ENCODE measurements at regions not wholly inside any gene's neighbourhood (a gene's known extent, or its start where the extent isn't known, plus 50 kb on each side); places are given as distances from the start of the nearest gene placed in this dataset.

DNA sequence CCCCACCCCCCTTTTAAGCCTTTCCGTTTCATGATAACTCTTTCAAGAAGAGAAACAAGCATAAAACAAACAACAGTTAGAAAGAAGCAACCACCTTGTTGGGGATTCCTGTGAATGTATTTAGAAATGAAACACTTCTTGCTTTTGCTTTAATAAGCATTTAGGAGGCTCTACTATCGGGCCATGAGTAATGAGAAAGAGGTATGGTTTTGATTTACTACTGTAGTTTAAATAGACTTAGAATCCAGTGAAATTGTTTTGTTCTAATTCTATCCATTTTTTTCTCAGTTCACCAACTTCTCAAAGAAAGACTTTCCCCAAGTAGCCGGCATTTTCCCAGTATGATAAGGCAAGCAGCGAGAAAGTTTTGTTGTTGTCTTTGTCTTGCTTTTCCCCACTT lies 168.7 kb upstream of the HABP2 start:
- no peak for ATAC-seq
- ChIA-PET POLR2A (interaction anchor here (1.0 kb wide), 1 partner anchor 848 kb away, joined by 3 read pairs; no protein-coding TSS in a partner anchor), CTCF (interaction anchor here (1.2 to 2.7 kb wide), 9 partner anchors 80 to 910 kb away, joined by 3 to 57 read pairs (median 8); no protein-coding TSS in a partner anchor), RAD21 (ENCODE audit: low non-redundant PET in 1 of 2, low total read pairs in 2 of 2, uncharacterized antibody in 2 of 2, unreplicated experiment in 2 of 2) (interaction anchor here (0.6 to 0.9 kb wide), 2 partner anchors 65 to 425 kb away, joined by 4 to 6 read pairs; no protein-coding TSS in a partner anchor)
- H3K4me1 ChIP-seq (ENCODE audit: control insufficient read depth in 1 of 2, insufficient read depth in 2 of 2, low read length in 2 of 2): peaks cover 16 to 22% of the 10 kb centered on the region in 2 experiments
- H3K4me2 ChIP-seq (ENCODE audit: low read length): no peak overlapping the region
- H3K9me3 ChIP-seq (ENCODE audit: control insufficient read depth in 1 of 2, insufficient read depth in 1 of 2, low read depth in 1 of 2, low read length in 2 of 2): no peaks in the 10 kb centered on the region
- H3K9me2 ChIP-seq (ENCODE audit: insufficient read depth): no peaks in the 10 kb centered on the region
- no peak overlapping the region for H3K4me3 ChIP-seq (replicated peaks in 1 of 2; ENCODE audit: low read depth in 1 of 2, low read length in 2 of 2)
- H3K27ac ChIP-seq (ENCODE audit: low read depth, low read length): no peak overlapping the region
- DNase-seq (ENCODE audit: low read depth, low spot score): no peak
- no peaks in the 10 kb centered on the region for H3K36me3 ChIP-seq (ENCODE audit: control insufficient read depth in 1 of 2, insufficient read depth in 2 of 2, low read length in 2 of 2)
- intact Hi-C loops (cut with micrococcal nuclease): loop anchor here (2.0 to 10.0 kb wide), 6 partner anchors 239 to 939 kb away; partner anchors contain the start of genes TCF7L2, VTI1A and ZDHHC6
- no peaks in the 10 kb centered on the region for H4K20me1 ChIP-seq (ENCODE audit: insufficient read depth)
- TF ChIP-seq POLR2A (IDR thresholded peaks at IDR 0.05; ENCODE audit: borderline replicate concordance, extremely low read depth, insufficient read depth, insufficient read length) (no peak), SP1 (IDR thresholded peaks at IDR 0.05; ENCODE audit: low read depth) (no peak), ZNF274 (IDR thresholded peaks at IDR 0.05; ENCODE audit: low read depth, low read length) (no peak)
- BruUV-seq (replicated peaks): no TSS peak
- no peaks in the 10 kb centered on the region; the same call in 1 of the 2 replicates for H3K27me3 ChIP-seq (ENCODE audit: insufficient read depth, low read length)
- H2AFZ ChIP-seq (ENCODE audit: low read depth, low read length, poor library complexity, severe bottlenecking): no peak overlapping the region
- H3K79me2 ChIP-seq (ENCODE audit: insufficient read depth, low read length): no peaks in the 10 kb centered on the region
- no peak overlapping the region for H3K9ac ChIP-seq (ENCODE audit: low read length)

DNA sequence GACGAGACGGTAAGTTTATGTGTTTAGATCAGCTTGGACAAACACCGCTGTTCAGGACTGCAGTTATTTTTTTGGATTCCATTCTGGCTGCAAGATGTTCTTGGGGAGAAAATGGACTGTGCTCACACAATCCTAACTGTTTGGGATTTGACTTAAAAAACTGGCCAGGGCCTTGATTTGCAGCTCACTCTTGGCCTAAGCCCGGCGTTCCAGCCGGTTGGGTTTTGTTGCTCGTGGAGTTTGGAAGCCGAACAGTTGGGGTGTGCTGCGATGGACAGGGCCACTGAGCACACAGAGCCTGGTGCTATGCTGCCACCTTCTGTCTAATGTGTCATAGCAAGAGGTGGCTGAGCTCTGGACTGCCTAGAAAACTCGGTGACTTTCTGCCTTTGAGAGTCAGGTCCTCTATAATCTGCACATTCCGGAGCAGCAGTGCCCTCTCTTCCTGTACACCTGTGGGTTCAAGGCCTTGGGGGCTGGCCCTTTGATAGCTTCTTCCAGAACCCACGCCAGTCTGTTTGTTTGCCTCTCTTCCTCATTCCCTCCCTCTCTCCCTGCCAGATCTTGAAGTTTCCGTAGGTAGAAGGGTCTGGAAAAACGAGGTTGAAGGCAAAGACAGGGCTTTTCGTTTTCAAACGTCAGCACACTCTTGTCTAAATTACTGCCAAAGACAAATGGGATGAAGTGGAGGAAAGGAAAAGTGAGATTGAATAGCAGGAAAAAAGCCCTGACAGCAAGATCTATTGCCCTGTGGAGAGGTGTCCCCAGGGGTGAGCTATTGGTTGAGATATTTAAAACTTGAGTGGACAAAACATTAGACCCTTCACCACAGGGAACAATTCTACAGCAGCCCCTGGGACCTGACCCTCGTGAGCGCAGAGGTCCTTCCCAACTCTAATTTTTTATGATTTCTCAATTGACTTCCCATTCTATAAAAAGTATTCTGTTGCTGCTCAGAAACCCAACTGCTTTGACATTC lies 167.5 kb upstream of the HABP2 start:
- RAD21 ChIA-PET (ENCODE audit: low non-redundant PET in 1 of 2, low total read pairs in 2 of 2, uncharacterized antibody in 2 of 2, unreplicated experiment in 2 of 2): interaction anchor here (0.6 to 1.7 kb wide), 9 partner anchors 169 to 909 kb away, joined by 3 to 12 read pairs (median 4); no protein-coding TSS in a partner anchor
- CTCF ChIA-PET: interaction anchor here (0.6 to 2.7 kb wide), 36 partner anchors 9 to 950 kb away, joined by 3 to 57 read pairs (median 4); no protein-coding TSS in a partner anchor
- H3K4me1 ChIP-seq (ENCODE audit: control insufficient read depth in 1 of 2, insufficient read depth in 2 of 2, low read length in 2 of 2): peaks cover 16 to 22% of the 10 kb centered on the region in 2 experiments
- H3K36me3 ChIP-seq (ENCODE audit: control insufficient read depth in 1 of 2, insufficient read depth in 2 of 2, low read length in 2 of 2): no peaks in the 10 kb centered on the region
- no peak overlapping the region for H3K9ac ChIP-seq (ENCODE audit: low read length)
- H3K9me2 ChIP-seq (ENCODE audit: insufficient read depth): no peaks in the 10 kb centered on the region
- H4K20me1 ChIP-seq (ENCODE audit: insufficient read depth): no peaks in the 10 kb centered on the region
- H3K9me3 ChIP-seq (ENCODE audit: control insufficient read depth in 1 of 2, insufficient read depth in 1 of 2, low read depth in 1 of 2, low read length in 2 of 2): no peaks in the 10 kb centered on the region
- H3K27ac ChIP-seq (ENCODE audit: low read depth, low read length): no peak overlapping the region
- BruUV-seq (replicated peaks): no TSS peak
- peaks cover 3% of the 10 kb centered on the region; the same call in 1 of the 2 replicates for H3K27me3 ChIP-seq (ENCODE audit: insufficient read depth, low read length)
- POLR2A ChIA-PET: interaction anchor here (0.9 to 1.0 kb wide), 2 partner anchors 169 to 849 kb away, joined by 3 read pairs; no protein-coding TSS in a partner anchor
- intact Hi-C loops (cut with micrococcal nuclease): loop anchor here (1.0 to 10.0 kb wide), 11 partner anchors 137 to 941 kb away; partner anchors contain the start of genes TCF7L2, VTI1A and ZDHHC6
- H3K4me3 ChIP-seq (replicated peaks in 1 of 2; ENCODE audit: low read depth in 1 of 2, low read length in 2 of 2): no peak overlapping the region
- ATAC-seq (peak; percentile 99), DNase-seq (ENCODE audit: low read depth, low spot score) (peak; percentile 85)
- peak overlapping the region; percentile 79 for H2AFZ ChIP-seq (ENCODE audit: low read depth, low read length, poor library complexity, severe bottlenecking)
- no peaks in the 10 kb centered on the region for H3K79me2 ChIP-seq (ENCODE audit: insufficient read depth, low read length)
- H3K4me2 ChIP-seq (ENCODE audit: low read length): peak overlapping the region; percentile 55
- TF ChIP-seq CBX3 (IDR thresholded peaks at IDR 0.05; ENCODE audit: low read depth) (no peak; the same call in 1 of the 2 replicates), EGR1 (IDR thresholded peaks at IDR 0.05; ENCODE audit: low read depth) (no peak), TCF7L2 (IDR thresholded peaks at IDR 0.05; ENCODE audit: borderline replicate concordance, extremely low read depth, insufficient read depth, insufficient read length) (no peak), SRF (IDR thresholded peaks at IDR 0.05; ENCODE audit: low read depth) (no peak), JUND (IDR thresholded peaks at IDR 0.05) (no peak), SIN3A (IDR thresholded peaks at IDR 0.05; ENCODE audit: low read depth) (no peak), RAD21 (IDR thresholded peaks at IDR 0.05; ENCODE audit: low read depth) (peak; percentile 100), ELF1 (IDR thresholded peaks at IDR 0.05; ENCODE audit: borderline replicate concordance, low read depth) (no peak), FOSL1 (IDR thresholded peaks at IDR 0.05; ENCODE audit: low read depth) (no peak), ZNF274 (IDR thresholded peaks at IDR 0.05; ENCODE audit: low read depth, low read length) (no peak), EZH2 (IDR thresholded peaks at IDR 0.05) (no peak), POLR2A (IDR thresholded peaks at IDR 0.05; ENCODE audit: borderline replicate concordance, extremely low read depth, insufficient read depth, insufficient read length) (no peak), MAX (IDR thresholded peaks at IDR 0.05) (peak; percentile 29; the same call in 1 of the 2 replicates), ZFX (IDR thresholded peaks at IDR 0.05) (no peak), SP1 (IDR thresholded peaks at IDR 0.05; ENCODE audit: low read depth) (no peak)
- TF ChIP-seq, protein P1, sequence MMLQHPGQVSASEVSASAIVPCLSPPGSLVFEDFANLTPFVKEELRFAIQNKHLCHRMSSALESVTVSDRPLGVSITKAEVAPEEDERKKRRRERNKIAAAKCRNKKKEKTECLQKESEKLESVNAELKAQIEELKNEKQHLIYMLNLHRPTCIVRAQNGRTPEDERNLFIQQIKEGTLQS (IDR thresholded peaks at IDR 0.05): no peak
- TF ChIP-seq, protein P2, sequence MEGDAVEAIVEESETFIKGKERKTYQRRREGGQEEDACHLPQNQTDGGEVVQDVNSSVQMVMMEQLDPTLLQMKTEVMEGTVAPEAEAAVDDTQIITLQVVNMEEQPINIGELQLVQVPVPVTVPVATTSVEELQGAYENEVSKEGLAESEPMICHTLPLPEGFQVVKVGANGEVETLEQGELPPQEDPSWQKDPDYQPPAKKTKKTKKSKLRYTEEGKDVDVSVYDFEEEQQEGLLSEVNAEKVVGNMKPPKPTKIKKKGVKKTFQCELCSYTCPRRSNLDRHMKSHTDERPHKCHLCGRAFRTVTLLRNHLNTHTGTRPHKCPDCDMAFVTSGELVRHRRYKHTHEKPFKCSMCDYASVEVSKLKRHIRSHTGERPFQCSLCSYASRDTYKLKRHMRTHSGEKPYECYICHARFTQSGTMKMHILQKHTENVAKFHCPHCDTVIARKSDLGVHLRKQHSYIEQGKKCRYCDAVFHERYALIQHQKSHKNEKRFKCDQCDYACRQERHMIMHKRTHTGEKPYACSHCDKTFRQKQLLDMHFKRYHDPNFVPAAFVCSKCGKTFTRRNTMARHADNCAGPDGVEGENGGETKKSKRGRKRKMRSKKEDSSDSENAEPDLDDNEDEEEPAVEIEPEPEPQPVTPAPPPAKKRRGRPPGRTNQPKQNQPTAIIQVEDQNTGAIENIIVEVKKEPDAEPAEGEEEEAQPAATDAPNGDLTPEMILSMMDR (IDR thresholded peaks at IDR 0.05 in 2 of 3, conservative IDR thresholded peaks at IDR 0.05 in 1 of 3; ENCODE audit: borderline replicate concordance in 1 of 3, insufficient read depth in 1 of 3, low read depth in 2 of 3, low read length in 2 of 3): peak; percentile 91 to 98 (median 95)
